ENCODE measurements at regions not wholly inside any gene's neighbourhood (a gene's known extent, or its start where the extent isn't known, plus 50 kb on each side); places are given as distances from the start of the nearest gene placed in this dataset.

GRCh38 chr12:60093428-60093827 lies 497.6 kb downstream of the SLC16A7 start:
- Histone ChIP-seq H3K36me3 (ENCODE audit: control insufficient read depth in 1 of 2, insufficient read depth in 2 of 2, low read length in 2 of 2) (no peaks in the 10 kb centered on the region), H4K20me1 (ENCODE audit: insufficient read depth) (no peaks in the 10 kb centered on the region), H3K4me2 (ENCODE audit: low read length) (no peak overlapping the region), H3K9ac (ENCODE audit: low read length) (no peak overlapping the region), H3K79me2 (ENCODE audit: insufficient read depth, low read length) (no peaks in the 10 kb centered on the region), H2AFZ (ENCODE audit: low read depth, low read length, poor library complexity, severe bottlenecking) (no peak overlapping the region), H3K4me3 (replicated peaks in 1 of 2; ENCODE audit: low read depth in 1 of 2, low read length in 2 of 2) (no peak overlapping the region), H3K27me3 (ENCODE audit: insufficient read depth, low read length) (no peaks in the 10 kb centered on the region), H3K9me3 (ENCODE audit: control insufficient read depth in 1 of 2, insufficient read depth in 1 of 2, low read depth in 1 of 2, low read length in 2 of 2) (no peaks in the 10 kb centered on the region), H3K4me1 (ENCODE audit: control insufficient read depth in 1 of 2, insufficient read depth in 2 of 2, low read length in 2 of 2) (no peaks in the 10 kb centered on the region), H3K27ac (ENCODE audit: low read depth, low read length) (no peak overlapping the region), H3K9me2 (ENCODE audit: insufficient read depth) (no peaks in the 10 kb centered on the region)
- ChIA-PET RAD21 (ENCODE audit: low non-redundant PET in 1 of 2, low total read pairs in 2 of 2, uncharacterized antibody in 2 of 2, unreplicated experiment in 2 of 2) (no interaction called here), POLR2A (no interaction called here), CTCF (no interaction called here)
- no TSS peak for BruUV-seq (replicated peaks)
- intact Hi-C loops (cut with micrococcal nuclease): no loop called here
- DNase-seq (ENCODE audit: low read depth, low spot score): no peak
- no peak for ATAC-seq
- TF ChIP-seq JUND (IDR thresholded peaks at IDR 0.05) (no peak), ZNF274 (IDR thresholded peaks at IDR 0.05; ENCODE audit: low read depth, low read length) (no peak), FOSL1 (IDR thresholded peaks at IDR 0.05; ENCODE audit: low read depth) (no peak), SRF (IDR thresholded peaks at IDR 0.05; ENCODE audit: low read depth) (no peak), RAD21 (IDR thresholded peaks at IDR 0.05; ENCODE audit: low read depth) (no peak), EZH2 (IDR thresholded peaks at IDR 0.05) (no peak), CEBPB (IDR thresholded peaks at IDR 0.05; ENCODE audit: low read depth) (no peak), YY1 (IDR thresholded peaks at IDR 0.05; ENCODE audit: extremely low read depth, insufficient replicate concordance, low read depth, low read length) (no peak), EZH2phosphoT487 (IDR thresholded peaks at IDR 0.05; ENCODE audit: borderline replicate concordance) (no peak), EGR1 (IDR thresholded peaks at IDR 0.05; ENCODE audit: low read depth) (no peak), SP1 (IDR thresholded peaks at IDR 0.05; ENCODE audit: low read depth) (no peak), CBX3 (IDR thresholded peaks at IDR 0.05; ENCODE audit: low read depth) (no peak), POLR2AphosphoS5 (IDR thresholded peaks at IDR 0.05; ENCODE audit: low read depth, low read length) (no peak)
- TF ChIP-seq, protein P1, sequence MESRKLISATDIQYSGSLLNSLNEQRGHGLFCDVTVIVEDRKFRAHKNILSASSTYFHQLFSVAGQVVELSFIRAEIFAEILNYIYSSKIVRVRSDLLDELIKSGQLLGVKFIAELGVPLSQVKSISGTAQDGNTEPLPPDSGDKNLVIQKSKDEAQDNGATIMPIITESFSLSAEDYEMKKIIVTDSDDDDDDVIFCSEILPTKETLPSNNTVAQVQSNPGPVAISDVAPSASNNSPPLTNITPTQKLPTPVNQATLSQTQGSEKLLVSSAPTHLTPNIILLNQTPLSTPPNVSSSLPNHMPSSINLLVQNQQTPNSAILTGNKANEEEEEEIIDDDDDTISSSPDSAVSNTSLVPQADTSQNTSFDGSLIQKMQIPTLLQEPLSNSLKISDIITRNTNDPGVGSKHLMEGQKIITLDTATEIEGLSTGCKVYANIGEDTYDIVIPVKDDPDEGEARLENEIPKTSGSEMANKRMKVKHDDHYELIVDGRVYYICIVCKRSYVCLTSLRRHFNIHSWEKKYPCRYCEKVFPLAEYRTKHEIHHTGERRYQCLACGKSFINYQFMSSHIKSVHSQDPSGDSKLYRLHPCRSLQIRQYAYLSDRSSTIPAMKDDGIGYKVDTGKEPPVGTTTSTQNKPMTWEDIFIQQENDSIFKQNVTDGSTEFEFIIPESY (IDR thresholded peaks at IDR 0.05; ENCODE audit: extremely low read depth, insufficient replicate concordance, low read length): no peak
- TF ChIP-seq, protein P2, sequence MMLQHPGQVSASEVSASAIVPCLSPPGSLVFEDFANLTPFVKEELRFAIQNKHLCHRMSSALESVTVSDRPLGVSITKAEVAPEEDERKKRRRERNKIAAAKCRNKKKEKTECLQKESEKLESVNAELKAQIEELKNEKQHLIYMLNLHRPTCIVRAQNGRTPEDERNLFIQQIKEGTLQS (IDR thresholded peaks at IDR 0.05): no peak
- TF ChIP-seq, protein P3, sequence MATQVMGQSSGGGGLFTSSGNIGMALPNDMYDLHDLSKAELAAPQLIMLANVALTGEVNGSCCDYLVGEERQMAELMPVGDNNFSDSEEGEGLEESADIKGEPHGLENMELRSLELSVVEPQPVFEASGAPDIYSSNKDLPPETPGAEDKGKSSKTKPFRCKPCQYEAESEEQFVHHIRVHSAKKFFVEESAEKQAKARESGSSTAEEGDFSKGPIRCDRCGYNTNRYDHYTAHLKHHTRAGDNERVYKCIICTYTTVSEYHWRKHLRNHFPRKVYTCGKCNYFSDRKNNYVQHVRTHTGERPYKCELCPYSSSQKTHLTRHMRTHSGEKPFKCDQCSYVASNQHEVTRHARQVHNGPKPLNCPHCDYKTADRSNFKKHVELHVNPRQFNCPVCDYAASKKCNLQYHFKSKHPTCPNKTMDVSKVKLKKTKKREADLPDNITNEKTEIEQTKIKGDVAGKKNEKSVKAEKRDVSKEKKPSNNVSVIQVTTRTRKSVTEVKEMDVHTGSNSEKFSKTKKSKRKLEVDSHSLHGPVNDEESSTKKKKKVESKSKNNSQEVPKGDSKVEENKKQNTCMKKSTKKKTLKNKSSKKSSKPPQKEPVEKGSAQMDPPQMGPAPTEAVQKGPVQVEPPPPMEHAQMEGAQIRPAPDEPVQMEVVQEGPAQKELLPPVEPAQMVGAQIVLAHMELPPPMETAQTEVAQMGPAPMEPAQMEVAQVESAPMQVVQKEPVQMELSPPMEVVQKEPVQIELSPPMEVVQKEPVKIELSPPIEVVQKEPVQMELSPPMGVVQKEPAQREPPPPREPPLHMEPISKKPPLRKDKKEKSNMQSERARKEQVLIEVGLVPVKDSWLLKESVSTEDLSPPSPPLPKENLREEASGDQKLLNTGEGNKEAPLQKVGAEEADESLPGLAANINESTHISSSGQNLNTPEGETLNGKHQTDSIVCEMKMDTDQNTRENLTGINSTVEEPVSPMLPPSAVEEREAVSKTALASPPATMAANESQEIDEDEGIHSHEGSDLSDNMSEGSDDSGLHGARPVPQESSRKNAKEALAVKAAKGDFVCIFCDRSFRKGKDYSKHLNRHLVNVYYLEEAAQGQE (IDR thresholded peaks at IDR 0.05; ENCODE audit: low read depth): no peak
